HepG2 (cell line): ENCODE measurements at regions not wholly inside any gene's neighbourhood (a gene's known extent, or its start where the extent isn't known, plus 50 kb on each side); places are given as distances from the start of the nearest gene placed in this dataset.
A peak's percentile ranks its signal among the peaks of the same experiment; 100 is the strongest.

Experiments
- ATAC-seq: fragments of 200-7000 bp; cut with Tn5 transposase; 3 replicates; pipeline ENCODE4 v1.9.1; 2020; ENCODE audit warnings: mild to moderate bottlenecking, moderate library complexity
- BruUV-seq: library from RNA; stranded (reverse); fragments of 400-500 nt; replicated peaks from 2 replicates; lab custom pipeline; 2021; lab: Mats Ljungman, UMichigan
- CTCF ChIA-PET: fragments of 300-600 bp; formaldehyde crosslinking; extraction: SDS; loops from one replicate; lab custom pipeline; 2021; ENCODE audit warnings: low total read pairs, inconsistent platforms, low intra/inter-chr PET ratio; lab: Yijun Ruan, JAX
- POLR2A ChIA-PET: fragments of 350-600 bp; sonication (Branson Sonifier 250); formaldehyde crosslinking; loops from one replicate; lab custom pipeline; 2020; ENCODE audit warnings: antibody characterized with exemption, inconsistent platforms; lab: Yijun Ruan, JAX
- DNase-seq: peaks from one replicate; pipeline ENCODE4 v3.0.0-alpha.2; 2015; ENCODE audit warnings: low spot score
- FAIRE-seq: peaks from 3 replicates; lab custom pipeline; 2011; peaks lifted over from hg19 to GRCh38; lab: Jason Lieb, UNC
- H2AFZ ChIP-seq: one replicate; pipeline ENCODE4 v1.6.1; 2011; ENCODE audit warnings: low read length, inconsistent platforms
- H3K27ac ChIP-seq: fragments of 300-600 bp; 3 replicates; pipeline ENCODE4 v1.8.0; 2011; ENCODE audit warnings: mixed run types, mild to moderate bottlenecking, mixed read lengths, low read length, inconsistent platforms; ENCODE audit not compliant: insufficient read depth; ENCODE audit errors: extremely low read length
- H3K27me3 ChIP-seq, 2 experiments: fragments of 200-600 bp in 1 of 2; 2 replicates in 1 of 2; 3 replicates in 1 of 2; pipeline versions ENCODE4 v1.6.0 to v1.8.0; 2011; ENCODE audit warnings: low read length in 2 of 2, mild to moderate bottlenecking in 2 of 2, moderate library complexity in 2 of 2, inconsistent platforms in 1 of 2; ENCODE audit not compliant: insufficient read depth in 2 of 2, control insufficient read depth in 1 of 2
- H3K36me3 ChIP-seq, 2 experiments: fragments of 200-600 bp in 1 of 2; replicated peaks in 1 of 2; 2 replicates in 1 of 2; 3 replicates in 1 of 2; pipeline versions ENCODE4 v1.5.1 to v1.8.0; 2011; ENCODE audit warnings: low read length in 2 of 2, inconsistent platforms in 1 of 2; ENCODE audit not compliant: insufficient read depth in 2 of 2, control insufficient read depth in 1 of 2
- H3K4me1 ChIP-seq: 2 replicates; pipeline ENCODE4 v1.5.1; 2012; ENCODE audit warnings: low read length, inconsistent platforms; ENCODE audit not compliant: insufficient read depth
- H3K4me2 ChIP-seq: 2 replicates; pipeline ENCODE4 v1.6.0; 2011; ENCODE audit warnings: low read depth, low read length, inconsistent platforms
- H3K4me3 ChIP-seq, 3 experiments: fragments of 200-600 bp in 1 of 3; sonication (generic), shearing (Covaris generic) in 1 of 3; replicated peaks in 1 of 3; 2 replicates each; pipeline ENCODE4 v1.5.1; 2011 to 2016; ENCODE audit warnings: low read length in 3 of 3, inconsistent platforms in 2 of 3, low read depth in 2 of 3, mild to moderate bottlenecking in 2 of 3, control low read depth in 1 of 3, mixed read lengths in 1 of 3; ENCODE audit not compliant: insufficient read depth in 1 of 3
- H3K79me2 ChIP-seq: one replicate; pipeline ENCODE4 v1.6.1; 2011; ENCODE audit warnings: low read length, inconsistent platforms; ENCODE audit not compliant: insufficient read depth
- H3K9ac ChIP-seq: 2 replicates; pipeline ENCODE4 v1.6.0; 2011; ENCODE audit warnings: mild to moderate bottlenecking, low read depth, low read length, inconsistent platforms; ENCODE audit not compliant: insufficient read depth
- H3K9me3 ChIP-seq: 2 replicates; pipeline ENCODE4 v1.5.1; 2012; ENCODE audit warnings: mild to moderate bottlenecking, low read length
- H4K20me1 ChIP-seq: 2 replicates; pipeline ENCODE4 v1.6.0; 2011; ENCODE audit warnings: inconsistent platforms, mild to moderate bottlenecking, low read length, moderate library complexity; ENCODE audit not compliant: insufficient read depth
- ARNT ChIP-seq: fragments of 450-650 bp; IDR thresholded peaks from 2 replicates; pipeline ENCODE4 v1.6.1; 2017
- BRD4 ChIP-seq: sonication (generic); formaldehyde crosslinking; IDR thresholded peaks from 2 replicates; pipeline ENCODE4 v1.4.0; 2020; ENCODE audit warnings: missing genetic modification reagents
- BRF2 ChIP-seq: sonication (generic); formaldehyde crosslinking; IDR thresholded peaks from 2 replicates; pipeline ENCODE4 v1.8.1; 2022; ENCODE audit warnings: mild to moderate bottlenecking, missing genetic modification reagents
- CHD2 ChIP-seq: IDR thresholded peaks from 2 replicates; pipeline ENCODE4 v1.6.1; 2011; ENCODE audit warnings: low read depth, low read length, improper control_type of control experiment
- HDAC2 ChIP-seq: sonication (generic); formaldehyde crosslinking; IDR thresholded peaks from 2 replicates; pipeline ENCODE4 v1.4.0; 2020; ENCODE audit warnings: missing genetic modification reagents
- HIC2 ChIP-seq: sonication (generic); formaldehyde crosslinking; IDR thresholded peaks from 2 replicates; pipeline ENCODE4 v1.9.0; 2022; ENCODE audit warnings: low read depth, missing genetic modification reagents
- HOXD1 ChIP-seq: sonication (generic); formaldehyde crosslinking; IDR thresholded peaks from 2 replicates; pipeline ENCODE4 v1.5.0; 2020; ENCODE audit warnings: missing genetic modification reagents
- KDM6A ChIP-seq: IDR thresholded peaks from 2 replicates; pipeline ENCODE4 v1.6.1; 2016; ENCODE audit warnings: low read depth
- PAWR ChIP-seq: sonication (generic); formaldehyde crosslinking; IDR thresholded peaks from 2 replicates; pipeline ENCODE4 v1.4.0; 2020; ENCODE audit warnings: missing genetic modification reagents, mild to moderate bottlenecking, borderline replicate concordance
- RFX1 ChIP-seq: fragments of 450-650 bp; IDR thresholded peaks from 2 replicates; pipeline ENCODE4 v1.6.1; 2017
- SALL2 ChIP-seq: sonication (generic); formaldehyde crosslinking; IDR thresholded peaks from 2 replicates; pipeline ENCODE4 v1.8.1; 2023; ENCODE audit warnings: mild to moderate bottlenecking, missing genetic modification reagents, inconsistent platforms
- SMARCE1 ChIP-seq: fragments of 450-650 bp; IDR thresholded peaks from 2 replicates; pipeline ENCODE4 v1.6.1; 2017; ENCODE audit warnings: borderline replicate concordance
- SP140L ChIP-seq: sonication (generic); formaldehyde crosslinking; IDR thresholded peaks from 2 replicates; pipeline ENCODE4 v1.4.0; 2020; ENCODE audit warnings: missing genetic modification reagents, borderline replicate concordance
- SP5 ChIP-seq: IDR thresholded peaks from 2 replicates; pipeline ENCODE4 v1.6.1; 2016; ENCODE audit warnings: low read depth, borderline replicate concordance
- SYNCRIP ChIP-seq: fragments of 200-400 bp; formaldehyde crosslinking; IDR thresholded peaks from 2 replicates; pipeline ENCODE4 v1.6.1; 2018; ENCODE audit warnings: mild to moderate bottlenecking, low read depth, low read length; ENCODE audit not compliant: insufficient read depth
- TARDBP ChIP-seq: sonication (generic); formaldehyde crosslinking; IDR thresholded peaks from 2 replicates; pipeline ENCODE4 v1.8.0; 2022; ENCODE audit warnings: mild to moderate bottlenecking, missing genetic modification reagents
- ZBTB26 ChIP-seq: IDR thresholded peaks from 2 replicates; pipeline ENCODE4 v1.6.1; 2016; ENCODE audit warnings: missing compliant biosample characterization, missing genetic modification reagents, borderline replicate concordance
- ZFP82 ChIP-seq: sonication (generic); formaldehyde crosslinking; IDR thresholded peaks from 2 replicates; pipeline ENCODE4 v1.5.1; 2020; ENCODE audit warnings: mild to moderate bottlenecking, missing genetic modification reagents, borderline replicate concordance
- ZFY ChIP-seq: sonication (generic); formaldehyde crosslinking; IDR thresholded peaks from 2 replicates; pipeline ENCODE4 v1.4.0; 2020; ENCODE audit warnings: missing genetic modification reagents
- ZNF101 ChIP-seq: sonication (generic); formaldehyde crosslinking; IDR thresholded peaks from 2 replicates; pipeline ENCODE4 v1.4.0; 2020; ENCODE audit warnings: mild to moderate bottlenecking, low read depth, missing genetic modification reagents, borderline replicate concordance
- ZNF543 ChIP-seq: sonication (generic); formaldehyde crosslinking; IDR thresholded peaks from 2 replicates; pipeline ENCODE4 v1.4.0; 2020; ENCODE audit warnings: mild to moderate bottlenecking, missing genetic modification reagents
- ZNF577 ChIP-seq: sonication (generic); formaldehyde crosslinking; IDR thresholded peaks from 2 replicates; pipeline ENCODE4 v1.4.0; 2020; ENCODE audit warnings: mild to moderate bottlenecking, low read depth, missing genetic modification reagents, borderline replicate concordance
- ZNF839 ChIP-seq: sonication (generic); formaldehyde crosslinking; IDR thresholded peaks from 2 replicates; pipeline ENCODE4 v1.4.0; 2020; ENCODE audit warnings: missing genetic modification reagents, mild to moderate bottlenecking, borderline replicate concordance
- WGBS: methylation state at CpG from one replicate; pipeline ENCODE4 v1.1.6; 2017; ENCODE audit warnings: low lambda C conversion rate; 5-methylcytosine and 5-hydroxymethylcytosine counted together
- in situ Hi-C: cut with HindIII; loops from 2 replicates; pipeline ENCODE4 v1.10.0; 2017; ENCODE audit warnings: low pct_unique_long_range_greater_than_20kb; ENCODE audit not compliant: extremely low pct_ligation_motif_present
- intact Hi-C: fragments of 100-400 bp; cut with micrococcal nuclease; formaldehyde crosslinking; loops from one replicate; pipeline ENCODE4 v1.10.0; 2022; ENCODE audit not compliant: unreplicated experiment

- H3K27me3 ChIP-seq = no peaks in the 10 kb centered on the region
- POLR2A ChIA-PET = interaction anchor here (0.7 to 3.3 kb wide), 16 partner anchors 8 to 353 kb away, joined by 3 to 67 read pairs (median 5); partner anchors contain the start of gene ARF6
- ATAC-seq = peak; percentile 55
- H2AFZ ChIP-seq = peak overlapping the region; percentile 52
- intact Hi-C loops = loop anchor here (2.0 kb wide), 3 partner anchors 16 to 94 kb away; partner anchors contain the start of gene ARF6
- 29% methylated on average over 6 of the region's 6 CpGs for WGBS
- peaks cover 73% of the 10 kb centered on the region for H3K4me1 ChIP-seq
- no peaks in the 10 kb centered on the region for H3K9me3 ChIP-seq
- DNase-seq = peak; percentile 52
- no TSS peak for BruUV-seq
- FAIRE-seq = no peak
- CTCF ChIA-PET = no interaction called here
- no peaks in the 10 kb centered on the region for H4K20me1 ChIP-seq
- H3K36me3 ChIP-seq = no peaks in the 10 kb centered on the region
- in situ Hi-C loops = no loop called here
- H3K4me3 ChIP-seq = peak overlapping the region; percentile 24 to 48 (median 36); a peak in 4 of 6 replicates
- peak overlapping the region; percentile 92 for H3K4me2 ChIP-seq
- no peaks in the 10 kb centered on the region for H3K79me2 ChIP-seq
- peak overlapping the region; percentile 82 for H3K9ac ChIP-seq
- peak overlapping the region; percentile 98 for H3K27ac ChIP-seq
- peak; percentile 54; the same call in 1 of the 2 replicates for TF ChIP-seq RFX1
- TF ChIP-seq SP140L (CRISPR knock-in tag) = no peak
- no peak for TF ChIP-seq ZNF577 (CRISPR knock-in tag)
- TF ChIP-seq KDM6A (CRISPR knock-in tag) = no peak
- TF ChIP-seq HOXD1 (CRISPR knock-in tag) = no peak
- TF ChIP-seq ZNF839 = no peak
- 0 out of 2 replicates have a peak, but pooled peaks have one; percentile 3 for TF ChIP-seq BRD4 (CRISPR knock-in tag)
- no peak for TF ChIP-seq ZNF101 (CRISPR knock-in tag)
- no peak for TF ChIP-seq PAWR (CRISPR knock-in tag)
- TF ChIP-seq SALL2 (CRISPR knock-in tag) = no peak
- no peak; the same call in none of the 2 replicates for TF ChIP-seq ZFY (CRISPR knock-in tag)
- no peak for TF ChIP-seq TARDBP (CRISPR knock-in tag)
- no peak for TF ChIP-seq HDAC2
- no peak for TF ChIP-seq ARNT
- TF ChIP-seq ZFP82 (CRISPR knock-in tag) = 0 out of 2 replicates have a peak, but pooled peaks have one; percentile 24
- TF ChIP-seq BRF2 (CRISPR knock-in tag) = no peak
- no peak for TF ChIP-seq SMARCE1
- TF ChIP-seq ZBTB26 = no peak
- TF ChIP-seq SYNCRIP = no peak
- TF ChIP-seq HIC2 = no peak
- peak; percentile 13; the same call in 1 of the 2 replicates for TF ChIP-seq ZNF543 (CRISPR knock-in tag)
- TF ChIP-seq SP5 (CRISPR knock-in tag) = no peak
- peak; percentile 85 for TF ChIP-seq CHD2
Observed at GRCh38 chr14:49986343-49987014, 93.6 kb downstream of the ARF6 start.
